ENCODE measurements at regions not wholly inside any gene's neighbourhood (a gene's known extent, or its start where the extent isn't known, plus 50 kb on each side); places are given as distances from the start of the nearest gene placed in this dataset.

- Histone ChIP-seq H4K20me1 (ENCODE audit: control insufficient read depth, insufficient read depth) (no peaks in the 10 kb centered on the region), H3K79me2 (ENCODE audit: control insufficient read depth, insufficient read depth, low read length) (no peaks in the 10 kb centered on the region), H3K36me3 (ENCODE audit: control insufficient read depth in 2 of 2, insufficient read depth in 2 of 2, low read length in 1 of 2) (no peaks in the 10 kb centered on the region), H3K9ac (ENCODE audit: control insufficient read depth, insufficient read depth, low read length) (no peak overlapping the region), H3K27ac (ENCODE audit: control insufficient read depth, insufficient read depth) (no peak overlapping the region), H3K4me3 (no peak overlapping the region), H3K9me3 (replicated peaks; ENCODE audit: control insufficient read depth, insufficient read depth, low read length) (no peaks in the 10 kb centered on the region), H3K4me1 (ENCODE audit: control insufficient read depth, insufficient read depth, low read length) (no peaks in the 10 kb centered on the region), H2AFZ (ENCODE audit: control insufficient read depth, low read depth, low read length) (no peak overlapping the region), H3K27me3 (replicated peaks in 1 of 2; ENCODE audit: control insufficient read depth in 2 of 2, insufficient read depth in 2 of 2, low read length in 1 of 2) (peaks cover under 1 to 2% of the 10 kb centered on the region in 2 experiments; a peak in 2 of 4 replicates), H3K4me2 (ENCODE audit: control insufficient read depth, insufficient read depth) (no peak overlapping the region)
- ChIA-PET POLR2A (no interaction called here), CTCF (interaction anchor here (1.3 kb wide), 1 partner anchor 8 kb away, joined by 3 read pairs; no protein-coding TSS in a partner anchor), SMC1A (ENCODE audit: uncharacterized antibody, unreplicated experiment) (no interaction called here), RAD21 (ENCODE audit: unreplicated experiment) (no interaction called here)
- TF ChIP-seq YBX1 (IDR thresholded peaks at IDR 0.05) (no peak), SUZ12 (IDR thresholded peaks at IDR 0.05; ENCODE audit: unreplicated experiment) (no peak), PML (IDR thresholded peaks at IDR 0.05; ENCODE audit: low read length) (no peak), RAD21 (IDR thresholded peaks at IDR 0.05; ENCODE audit: insufficient read depth, low read depth, low read length) (no peak), HDGF (IDR thresholded peaks at IDR 0.05) (no peak), GATAD2B (conservative IDR thresholded peaks at IDR 0.05; ENCODE audit: low read depth) (no peak), STAT1 (conservative IDR thresholded peaks at IDR 0.05) (no peak), SMAD1 (IDR thresholded peaks at IDR 0.05; ENCODE audit: low read depth, partially characterized antibody) (no peak), NR2C2 (IDR thresholded peaks at IDR 0.05; ENCODE audit: borderline replicate concordance, control insufficient read depth, insufficient read length, low read depth) (no peak), MYC (IDR thresholded peaks at IDR 0.05; ENCODE audit: insufficient read depth, insufficient read length, insufficient replicate concordance, low read length, severe bottlenecking) (no peak), REST (IDR thresholded peaks at IDR 0.05; ENCODE audit: low read depth, low read length) (no peak), GABPA (IDR thresholded peaks at IDR 0.05; ENCODE audit: low read depth) (no peak), NKRF (conservative IDR thresholded peaks at IDR 0.05) (no peak), EZH2 (IDR thresholded peaks at IDR 0.05; ENCODE audit: borderline replicate concordance, control insufficient read depth, low read depth, low read length) (no peak), CHD4 (IDR thresholded peaks at IDR 0.05) (no peak), NFYB (IDR thresholded peaks at IDR 0.05; ENCODE audit: insufficient read depth, low read depth, low read length) (no peak), JUND (IDR thresholded peaks at IDR 0.05; ENCODE audit: low read depth, low read length) (no peak), RCOR1 (conservative IDR thresholded peaks at IDR 0.05; ENCODE audit: low read depth, low read length) (no peak)
- FAIRE-seq (no peak), ATAC-seq (no peak), DNase-seq (ENCODE audit: low read depth, low spot score) (no peak)
- WGBS (ENCODE audit: insufficient coverage, insufficient replicate concordance, low lambda C conversion rate, missing lambda C conversion rate): 39% methylated on average over 19 of the region's 19 CpGs
- in situ Hi-C loops (cut with MboI): no loop called here
- intact Hi-C loops (cut with micrococcal nuclease; ENCODE audit: unreplicated experiment): no loop called here
- no TSS peak for BruUV-seq (replicated peaks)
Observed at GRCh38 chr2:120820263-120820952, 84.7 kb downstream of the GLI2 start.
